SK-N-SH treated with all-trans-retinoic acid at 6 μM for 48 hours (cell line): ENCODE measurements at regions not wholly inside any gene's neighbourhood (a gene's known extent, or its start where the extent isn't known, plus 50 kb on each side); places are given as distances from the start of the nearest gene placed in this dataset.
"Not testable (repeated sequence)": the region's sequence is repeated elsewhere in the genome, so short reads cannot be mapped to it uniquely, and the experiment has no call there.

Source experiments
- BACH2 ChIP-seq: fragments of 250-450 bp; sonication (Bioruptor Pico); IDR thresholded peaks from 2 replicates; pipeline ENCODE4 v1.9.0; 2021; ENCODE audit warnings: mild to moderate bottlenecking, borderline replicate concordance
- CREB5 ChIP-seq: fragments of 250-450 bp; sonication (Bioruptor Pico); IDR thresholded peaks from 2 replicates; pipeline ENCODE4 v1.5.1; 2020; ENCODE audit warnings: low read depth, mild to moderate bottlenecking, moderate library complexity
- CSRNP3 ChIP-seq: fragments of 250-450 bp; sonication (Bioruptor Pico); IDR thresholded peaks from 2 replicates; pipeline ENCODE4 v1.5.1; 2021; ENCODE audit warnings: mild to moderate bottlenecking, moderate library complexity
- SNAI2 ChIP-seq: fragments of 250-450 bp; sonication (Bioruptor Pico); IDR thresholded peaks from 2 replicates; pipeline ENCODE4 v1.5.0; 2020; ENCODE audit warnings: mild to moderate bottlenecking, moderate library complexity
- TCF4 ChIP-seq: fragments of 250-450 bp; sonication (Bioruptor Pico); IDR thresholded peaks from 2 replicates; pipeline ENCODE4 v1.8.0; 2021; ENCODE audit warnings: mild to moderate bottlenecking, moderate library complexity, borderline replicate concordance
- TOX ChIP-seq: fragments of 250-450 bp; sonication (Bioruptor Pico); IDR thresholded peaks from 2 replicates; pipeline ENCODE4 v1.8.0; 2021; ENCODE audit warnings: mild to moderate bottlenecking, moderate library complexity, borderline replicate concordance
- ZFP30 ChIP-seq: fragments of 450-650 bp; formaldehyde crosslinking; IDR thresholded peaks from 2 replicates; pipeline ENCODE4 v1.5.0; 2022; ENCODE audit warnings: mild to moderate bottlenecking, moderate library complexity
- ZNF70 ChIP-seq: fragments of 450-650 bp; formaldehyde crosslinking; IDR thresholded peaks from 2 replicates; pipeline ENCODE4 v1.5.0; 2020; ENCODE audit warnings: mild to moderate bottlenecking, moderate library complexity
- ZNF8 ChIP-seq: fragments of 450-650 bp; formaldehyde crosslinking; IDR thresholded peaks from 2 replicates; pipeline ENCODE4 v1.5.0; 2020; ENCODE audit warnings: mild to moderate bottlenecking, moderate library complexity
- TF ChIP-seq, protein P1 (sequence below): fragments of 250-450 bp; sonication (Bioruptor Pico); IDR thresholded peaks from 2 replicates; pipeline ENCODE4 v1.5.0; 2020; ENCODE audit warnings: mild to moderate bottlenecking, moderate library complexity
- TF ChIP-seq, protein P2 (sequence below): fragments of 250-450 bp; sonication (Bioruptor Pico); IDR thresholded peaks from 2 replicates; pipeline ENCODE4 v1.8.0; 2020; ENCODE audit warnings: mild to moderate bottlenecking, moderate library complexity, borderline replicate concordance

- not testable (repeated sequence) for TF ChIP-seq TCF4 (CRISPR knock-in tag); ZFP30 (CRISPR knock-in tag); BACH2 (CRISPR knock-in tag); CREB5 (CRISPR knock-in tag); ZNF70 (CRISPR knock-in tag); SNAI2 (CRISPR knock-in tag); CSRNP3; ZNF8 (CRISPR knock-in tag); TOX (CRISPR knock-in tag)
- TF ChIP-seq, protein P1, sequence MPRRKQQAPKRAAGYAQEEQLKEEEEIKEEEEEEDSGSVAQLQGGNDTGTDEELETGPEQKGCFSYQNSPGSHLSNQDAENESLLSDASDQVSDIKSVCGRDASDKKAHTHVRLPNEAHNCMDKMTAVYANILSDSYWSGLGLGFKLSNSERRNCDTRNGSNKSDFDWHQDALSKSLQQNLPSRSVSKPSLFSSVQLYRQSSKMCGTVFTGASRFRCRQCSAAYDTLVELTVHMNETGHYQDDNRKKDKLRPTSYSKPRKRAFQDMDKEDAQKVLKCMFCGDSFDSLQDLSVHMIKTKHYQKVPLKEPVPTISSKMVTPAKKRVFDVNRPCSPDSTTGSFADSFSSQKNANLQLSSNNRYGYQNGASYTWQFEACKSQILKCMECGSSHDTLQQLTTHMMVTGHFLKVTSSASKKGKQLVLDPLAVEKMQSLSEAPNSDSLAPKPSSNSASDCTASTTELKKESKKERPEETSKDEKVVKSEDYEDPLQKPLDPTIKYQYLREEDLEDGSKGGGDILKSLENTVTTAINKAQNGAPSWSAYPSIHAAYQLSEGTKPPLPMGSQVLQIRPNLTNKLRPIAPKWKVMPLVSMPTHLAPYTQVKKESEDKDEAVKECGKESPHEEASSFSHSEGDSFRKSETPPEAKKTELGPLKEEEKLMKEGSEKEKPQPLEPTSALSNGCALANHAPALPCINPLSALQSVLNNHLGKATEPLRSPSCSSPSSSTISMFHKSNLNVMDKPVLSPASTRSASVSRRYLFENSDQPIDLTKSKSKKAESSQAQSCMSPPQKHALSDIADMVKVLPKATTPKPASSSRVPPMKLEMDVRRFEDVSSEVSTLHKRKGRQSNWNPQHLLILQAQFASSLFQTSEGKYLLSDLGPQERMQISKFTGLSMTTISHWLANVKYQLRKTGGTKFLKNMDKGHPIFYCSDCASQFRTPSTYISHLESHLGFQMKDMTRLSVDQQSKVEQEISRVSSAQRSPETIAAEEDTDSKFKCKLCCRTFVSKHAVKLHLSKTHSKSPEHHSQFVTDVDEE (CRISPR knock-in tag) = not testable (repeated sequence)
- TF ChIP-seq, protein P2, sequence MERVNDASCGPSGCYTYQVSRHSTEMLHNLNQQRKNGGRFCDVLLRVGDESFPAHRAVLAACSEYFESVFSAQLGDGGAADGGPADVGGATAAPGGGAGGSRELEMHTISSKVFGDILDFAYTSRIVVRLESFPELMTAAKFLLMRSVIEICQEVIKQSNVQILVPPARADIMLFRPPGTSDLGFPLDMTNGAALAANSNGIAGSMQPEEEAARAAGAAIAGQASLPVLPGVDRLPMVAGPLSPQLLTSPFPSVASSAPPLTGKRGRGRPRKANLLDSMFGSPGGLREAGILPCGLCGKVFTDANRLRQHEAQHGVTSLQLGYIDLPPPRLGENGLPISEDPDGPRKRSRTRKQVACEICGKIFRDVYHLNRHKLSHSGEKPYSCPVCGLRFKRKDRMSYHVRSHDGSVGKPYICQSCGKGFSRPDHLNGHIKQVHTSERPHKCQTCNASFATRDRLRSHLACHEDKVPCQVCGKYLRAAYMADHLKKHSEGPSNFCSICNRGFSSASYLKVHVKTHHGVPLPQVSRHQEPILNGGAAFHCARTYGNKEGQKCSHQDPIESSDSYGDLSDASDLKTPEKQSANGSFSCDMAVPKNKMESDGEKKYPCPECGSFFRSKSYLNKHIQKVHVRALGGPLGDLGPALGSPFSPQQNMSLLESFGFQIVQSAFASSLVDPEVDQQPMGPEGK (CRISPR knock-in tag) = not testable (repeated sequence)
Observed at GRCh38 chr16:22596445-22597045, 85.9 kb downstream of the NPIPB5 start.
